CD4-positive, alpha-beta T cell treated with Interferon gamma for 1 hour (primary cell): ENCODE measurements at regions not wholly inside any gene's neighbourhood (a gene's known extent, or its start where the extent isn't known, plus 50 kb on each side); places are given as distances from the start of the nearest gene placed in this dataset.

Experiments
- DNase-seq: peaks from one replicate; pipeline ENCODE4 v3.0.0-alpha.2; 2020

GRCh38 chr4:128347175-128347868 lies 59.7 kb upstream of the PGRMC2 start:
- DNase-seq, result no peak

- no peak for DNase-seq
Measured at GRCh38 chr4:128346054-128346716, 58.6 kb upstream of the PGRMC2 start.

- no peak for DNase-seq
Measured at GRCh38 chr4:128345650-128346049, 58.0 kb upstream of the PGRMC2 start.

- no peak for DNase-seq
Measured at GRCh38 chr4:128342762-128343161, 55.1 kb upstream of the PGRMC2 start.

GRCh38 chr4:128341634-128342033 lies 54.0 kb upstream of the PGRMC2 start:
- no peak for DNase-seq

- no peak for DNase-seq
Measured at GRCh38 chr4:128338634-128339355, 51.2 kb upstream of the PGRMC2 start.

- no peak for DNase-seq
Measured at GRCh38 chr4:128337863-128338262, 50.2 kb upstream of the PGRMC2 start.
